GM13977 (cell line): ENCODE measurements at regions not wholly inside any gene's neighbourhood (a gene's known extent, or its start where the extent isn't known, plus 50 kb on each side); places are given as distances from the start of the nearest gene placed in this dataset.
"Not testable (repeated sequence)": the region's sequence is repeated elsewhere in the genome, so short reads cannot be mapped to it uniquely, and the experiment has no call there.

Experiments used
- DNase-seq: peaks from one replicate; pipeline ENCODE4 v3.0.0; 2012; ENCODE audit warnings: low spot score
- in situ Hi-C: fragments of 300-500 bp; cut with MboI; formaldehyde crosslinking; loops from one replicate; pipeline ENCODE4 v1.12.0; 2022; ENCODE audit warnings: low sequenced_read_pairs, low pct_unique_long_range_greater_than_20kb, mixed read lengths, inconsistent platforms; ENCODE audit not compliant: unreplicated experiment
- TF ChIP-seq, protein P1 (sequence below): IDR thresholded peaks from 2 replicates; pipeline ENCODE4 v1.5.1; 2012; ENCODE audit warnings: mild to moderate bottlenecking, control low read depth; ENCODE audit not compliant: insufficient read depth; ENCODE audit errors: extremely low read depth, missing control alignments

DNA sequence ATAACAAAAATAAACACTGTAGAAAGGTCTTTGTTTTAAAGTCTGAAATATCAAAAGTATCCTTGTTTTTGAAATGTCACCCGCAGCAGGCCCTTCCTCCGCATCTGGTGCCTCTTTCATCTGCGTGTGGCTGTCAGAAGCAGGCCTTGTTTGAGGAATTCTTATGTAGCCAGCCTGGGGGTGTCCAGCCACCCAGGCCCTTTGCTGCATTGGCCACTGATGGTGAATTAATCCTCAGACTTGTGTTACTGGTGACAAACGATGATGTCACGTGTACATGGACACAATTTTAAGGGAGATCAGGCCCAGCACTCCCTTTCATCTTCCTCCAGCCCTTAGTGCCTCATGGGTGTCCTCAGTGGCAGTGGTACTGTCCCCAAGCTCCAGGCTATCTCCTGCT is 208.0 kb upstream of the GALNT2 start:
- TF ChIP-seq, protein P1, sequence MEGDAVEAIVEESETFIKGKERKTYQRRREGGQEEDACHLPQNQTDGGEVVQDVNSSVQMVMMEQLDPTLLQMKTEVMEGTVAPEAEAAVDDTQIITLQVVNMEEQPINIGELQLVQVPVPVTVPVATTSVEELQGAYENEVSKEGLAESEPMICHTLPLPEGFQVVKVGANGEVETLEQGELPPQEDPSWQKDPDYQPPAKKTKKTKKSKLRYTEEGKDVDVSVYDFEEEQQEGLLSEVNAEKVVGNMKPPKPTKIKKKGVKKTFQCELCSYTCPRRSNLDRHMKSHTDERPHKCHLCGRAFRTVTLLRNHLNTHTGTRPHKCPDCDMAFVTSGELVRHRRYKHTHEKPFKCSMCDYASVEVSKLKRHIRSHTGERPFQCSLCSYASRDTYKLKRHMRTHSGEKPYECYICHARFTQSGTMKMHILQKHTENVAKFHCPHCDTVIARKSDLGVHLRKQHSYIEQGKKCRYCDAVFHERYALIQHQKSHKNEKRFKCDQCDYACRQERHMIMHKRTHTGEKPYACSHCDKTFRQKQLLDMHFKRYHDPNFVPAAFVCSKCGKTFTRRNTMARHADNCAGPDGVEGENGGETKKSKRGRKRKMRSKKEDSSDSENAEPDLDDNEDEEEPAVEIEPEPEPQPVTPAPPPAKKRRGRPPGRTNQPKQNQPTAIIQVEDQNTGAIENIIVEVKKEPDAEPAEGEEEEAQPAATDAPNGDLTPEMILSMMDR: no peak
- in situ Hi-C loops: no loop called here
- DNase-seq: no peak

DNA sequence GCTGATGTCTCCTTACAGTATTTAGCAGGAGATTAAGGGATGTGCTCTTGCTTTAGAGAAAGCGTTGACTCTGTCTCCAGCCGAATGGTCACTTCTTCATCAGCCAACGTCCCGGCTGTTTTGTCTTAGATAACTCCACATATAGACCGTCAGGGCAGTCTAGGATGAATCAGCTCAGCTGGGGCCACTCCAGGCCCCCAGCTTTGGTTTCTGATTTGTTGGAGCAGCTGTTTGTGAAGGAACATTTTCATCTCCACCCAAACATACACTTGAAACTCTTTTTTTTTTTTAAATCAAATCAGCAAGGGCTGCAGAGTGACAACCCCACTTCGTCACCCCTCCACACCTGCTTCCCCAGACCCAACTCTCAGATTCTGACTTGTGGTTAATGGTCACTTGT is 206.1 kb upstream of the GALNT2 start:
- TF ChIP-seq, protein P1: no peak
- no peak for DNase-seq
- in situ Hi-C loops: no loop called here

DNA sequence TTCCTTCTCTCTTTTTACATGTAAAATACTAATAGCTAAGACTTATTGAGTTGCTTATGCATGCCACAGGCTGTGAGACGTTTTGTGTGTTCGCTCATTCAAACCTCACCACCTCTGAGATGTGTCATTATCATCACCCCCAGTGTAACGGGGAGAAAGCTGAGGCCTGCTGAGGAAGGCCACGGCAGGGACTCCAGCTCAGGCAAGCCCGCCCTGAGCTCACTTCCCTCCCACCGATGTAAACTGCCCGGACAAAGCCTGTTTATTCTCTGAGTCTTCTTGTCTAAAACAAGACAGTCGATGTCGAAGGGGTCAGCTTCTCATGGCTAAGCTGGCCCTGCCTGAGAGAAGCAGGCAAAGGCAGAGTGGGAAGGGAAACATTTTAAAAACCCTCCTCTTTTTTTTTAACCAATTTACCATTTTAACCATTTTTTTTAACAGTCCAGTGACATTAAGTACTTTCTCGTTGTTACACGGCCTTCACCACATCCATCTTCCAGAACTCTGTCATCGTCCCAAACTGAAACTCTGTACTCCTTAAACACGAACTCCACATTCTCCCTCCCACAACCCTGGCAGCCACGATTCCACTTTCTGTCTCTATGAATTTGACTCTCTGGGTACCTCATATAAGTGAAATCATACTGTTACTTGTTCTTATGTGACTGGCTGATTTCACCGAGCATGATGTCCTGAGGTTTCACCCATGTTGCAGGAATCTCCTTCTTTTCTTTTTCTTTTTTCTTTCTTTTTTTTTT is 204.8 kb upstream of the GALNT2 start:
- TF ChIP-seq, protein P1: no peak
- no peak for DNase-seq
- in situ Hi-C loops: no loop called here

- DNase-seq: no peak
- TF ChIP-seq, protein P1: no peak
- in situ Hi-C loops: no loop called here
These were observed 203.1 kb upstream of the GALNT2 start for GRCh38 chr1:229863651-229864545.

DNA sequence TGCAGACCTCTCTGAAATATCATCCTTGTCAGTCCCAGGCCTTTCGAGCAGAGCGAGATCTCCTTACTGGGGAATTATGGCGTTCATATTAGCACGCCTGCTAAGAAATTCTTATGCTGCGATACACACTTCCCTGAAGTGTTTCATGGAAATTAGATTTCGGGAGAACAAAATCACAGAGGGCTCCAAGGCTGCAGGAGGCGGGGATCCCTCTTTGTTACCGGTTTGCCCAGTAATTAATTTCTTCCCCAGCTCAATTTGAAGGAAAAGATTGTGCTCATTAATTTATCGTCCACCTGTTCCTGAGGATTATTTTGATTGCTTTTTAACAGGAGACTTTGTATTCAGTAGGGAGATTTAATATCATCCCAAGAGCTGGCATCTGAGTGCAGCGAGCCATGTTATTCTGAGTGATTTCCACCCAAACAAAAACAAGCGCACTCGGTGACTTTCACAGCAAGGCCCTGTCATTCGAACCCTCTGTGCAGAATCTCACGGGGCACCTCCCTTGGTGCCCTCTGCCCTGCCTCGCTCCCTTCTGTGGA is 202.3 kb upstream of the GALNT2 start:
- in situ Hi-C loops: no loop called here
- DNase-seq: no peak
- TF ChIP-seq, protein P1: no peak

GRCh38 chr1:229865321-229865720 is 201.7 kb upstream of the GALNT2 start:
- in situ Hi-C loops, DNase-seq: not testable (repeated sequence)

DNA sequence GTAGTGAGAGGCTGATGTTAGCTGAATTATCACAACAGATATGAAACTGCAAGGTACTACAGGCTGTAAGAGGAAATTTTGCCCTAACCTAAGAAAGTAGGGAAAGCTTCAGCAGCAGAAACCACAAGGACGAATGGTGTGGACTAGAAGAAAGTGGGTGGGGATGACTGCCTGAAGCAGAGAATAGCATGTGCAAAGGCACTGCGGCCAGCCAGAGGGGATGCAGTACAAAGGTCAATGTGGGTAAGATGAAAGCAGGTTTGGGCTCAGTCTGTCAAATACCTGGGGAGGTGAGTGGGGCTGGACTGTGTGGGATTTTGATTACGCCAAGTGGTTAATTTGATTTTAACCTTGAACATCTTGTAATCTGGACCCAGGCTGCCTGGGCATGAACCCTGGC is 199.3 kb upstream of the GALNT2 start:
- TF ChIP-seq, protein P1: no peak
- DNase-seq: no peak
- in situ Hi-C loops: no loop called here
